ENCODE measurements at regions not wholly inside any gene's neighbourhood (a gene's known extent, or its start where the extent isn't known, plus 50 kb on each side); places are given as distances from the start of the nearest gene placed in this dataset.

DNA sequence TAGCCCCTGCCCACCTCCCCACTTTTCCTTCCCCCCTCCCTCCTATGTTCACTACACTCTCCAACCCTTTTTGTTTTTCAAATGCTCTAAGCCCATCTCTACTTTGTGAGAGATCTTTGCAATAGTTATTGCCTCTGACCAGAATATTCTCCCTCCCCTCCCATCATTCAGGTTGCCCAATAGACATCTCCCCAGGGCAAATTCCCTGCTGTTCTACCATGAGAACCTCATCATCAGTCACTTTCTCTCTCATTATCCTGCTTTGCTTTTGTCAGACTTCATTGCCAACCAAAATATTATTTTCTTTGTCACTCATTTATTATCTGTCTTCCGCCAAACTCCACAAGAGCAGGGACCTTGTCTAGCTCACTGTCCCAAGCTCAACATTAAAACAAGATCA, 268.2 kb upstream of the PPARGC1A start (continued):
- TF ChIP-seq, protein P1, sequence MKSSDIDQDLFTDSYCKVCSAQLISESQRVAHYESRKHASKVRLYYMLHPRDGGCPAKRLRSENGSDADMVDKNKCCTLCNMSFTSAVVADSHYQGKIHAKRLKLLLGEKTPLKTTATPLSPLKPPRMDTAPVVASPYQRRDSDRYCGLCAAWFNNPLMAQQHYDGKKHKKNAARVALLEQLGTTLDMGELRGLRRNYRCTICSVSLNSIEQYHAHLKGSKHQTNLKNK (CRISPR knock-in tag; IDR thresholded peaks at IDR 0.05) = no peak

- Mint-ChIP-seq H3K36me3 (no peaks in the 10 kb centered on the region), H3K27ac (no peak overlapping the region)
- POLR2A ChIA-PET = no interaction called here
Observed at GRCh38 chr4:24150034-24150433, 260.2 kb upstream of the PPARGC1A start.

More at GRCh38 chr4:24150034-24150433, 260.2 kb upstream of the PPARGC1A start:
- Mint-ChIP-seq H3K4me1 (peaks cover 10% of the 10 kb centered on the region), H3K9me3 (no peaks in the 10 kb centered on the region), H3K4me3 (no peak overlapping the region), H3K27me3 (ENCODE audit: low read depth) (peaks cover 8% of the 10 kb centered on the region)
- ATAC-seq = no peak
- CTCF ChIA-PET = no interaction called here
- DNase-seq (ENCODE audit: low spot score) = no peak
- TF ChIP-seq, protein P2, sequence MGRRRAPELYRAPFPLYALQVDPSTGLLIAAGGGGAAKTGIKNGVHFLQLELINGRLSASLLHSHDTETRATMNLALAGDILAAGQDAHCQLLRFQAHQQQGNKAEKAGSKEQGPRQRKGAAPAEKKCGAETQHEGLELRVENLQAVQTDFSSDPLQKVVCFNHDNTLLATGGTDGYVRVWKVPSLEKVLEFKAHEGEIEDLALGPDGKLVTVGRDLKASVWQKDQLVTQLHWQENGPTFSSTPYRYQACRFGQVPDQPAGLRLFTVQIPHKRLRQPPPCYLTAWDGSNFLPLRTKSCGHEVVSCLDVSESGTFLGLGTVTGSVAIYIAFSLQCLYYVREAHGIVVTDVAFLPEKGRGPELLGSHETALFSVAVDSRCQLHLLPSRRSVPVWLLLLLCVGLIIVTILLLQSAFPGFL (CRISPR knock-in tag; IDR thresholded peaks at IDR 0.05; ENCODE audit: borderline replicate concordance) = no peak
- TF ChIP-seq SMAD3 (CRISPR knock-in tag; IDR thresholded peaks at IDR 0.05; ENCODE audit: borderline replicate concordance) = no peak
- no peak for TF ChIP-seq ZNF138 (CRISPR knock-in tag; conservative IDR thresholded peaks at IDR 0.05)
- no peak for TF ChIP-seq CTCF (IDR thresholded peaks at IDR 0.05)
- TF ChIP-seq, protein P3, sequence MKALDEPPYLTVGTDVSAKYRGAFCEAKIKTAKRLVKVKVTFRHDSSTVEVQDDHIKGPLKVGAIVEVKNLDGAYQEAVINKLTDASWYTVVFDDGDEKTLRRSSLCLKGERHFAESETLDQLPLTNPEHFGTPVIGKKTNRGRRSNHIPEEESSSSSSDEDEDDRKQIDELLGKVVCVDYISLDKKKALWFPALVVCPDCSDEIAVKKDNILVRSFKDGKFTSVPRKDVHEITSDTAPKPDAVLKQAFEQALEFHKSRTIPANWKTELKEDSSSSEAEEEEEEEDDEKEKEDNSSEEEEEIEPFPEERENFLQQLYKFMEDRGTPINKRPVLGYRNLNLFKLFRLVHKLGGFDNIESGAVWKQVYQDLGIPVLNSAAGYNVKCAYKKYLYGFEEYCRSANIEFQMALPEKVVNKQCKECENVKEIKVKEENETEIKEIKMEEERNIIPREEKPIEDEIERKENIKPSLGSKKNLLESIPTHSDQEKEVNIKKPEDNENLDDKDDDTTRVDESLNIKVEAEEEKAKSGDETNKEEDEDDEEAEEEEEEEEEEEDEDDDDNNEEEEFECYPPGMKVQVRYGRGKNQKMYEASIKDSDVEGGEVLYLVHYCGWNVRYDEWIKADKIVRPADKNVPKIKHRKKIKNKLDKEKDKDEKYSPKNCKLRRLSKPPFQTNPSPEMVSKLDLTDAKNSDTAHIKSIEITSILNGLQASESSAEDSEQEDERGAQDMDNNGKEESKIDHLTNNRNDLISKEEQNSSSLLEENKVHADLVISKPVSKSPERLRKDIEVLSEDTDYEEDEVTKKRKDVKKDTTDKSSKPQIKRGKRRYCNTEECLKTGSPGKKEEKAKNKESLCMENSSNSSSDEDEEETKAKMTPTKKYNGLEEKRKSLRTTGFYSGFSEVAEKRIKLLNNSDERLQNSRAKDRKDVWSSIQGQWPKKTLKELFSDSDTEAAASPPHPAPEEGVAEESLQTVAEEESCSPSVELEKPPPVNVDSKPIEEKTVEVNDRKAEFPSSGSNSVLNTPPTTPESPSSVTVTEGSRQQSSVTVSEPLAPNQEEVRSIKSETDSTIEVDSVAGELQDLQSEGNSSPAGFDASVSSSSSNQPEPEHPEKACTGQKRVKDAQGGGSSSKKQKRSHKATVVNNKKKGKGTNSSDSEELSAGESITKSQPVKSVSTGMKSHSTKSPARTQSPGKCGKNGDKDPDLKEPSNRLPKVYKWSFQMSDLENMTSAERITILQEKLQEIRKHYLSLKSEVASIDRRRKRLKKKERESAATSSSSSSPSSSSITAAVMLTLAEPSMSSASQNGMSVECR (CRISPR knock-in tag; IDR thresholded peaks at IDR 0.05; ENCODE audit: borderline replicate concordance) = no peak
- TF ChIP-seq ZNF263 (CRISPR knock-in tag; IDR thresholded peaks at IDR 0.05; ENCODE audit: low read depth) = no peak
- TF ChIP-seq PRRX2 (CRISPR knock-in tag; IDR thresholded peaks at IDR 0.05) = no peak
- no peak for TF ChIP-seq FOXJ3 (CRISPR knock-in tag; IDR thresholded peaks at IDR 0.05; ENCODE audit: borderline replicate concordance)
- TF ChIP-seq, protein P4, sequence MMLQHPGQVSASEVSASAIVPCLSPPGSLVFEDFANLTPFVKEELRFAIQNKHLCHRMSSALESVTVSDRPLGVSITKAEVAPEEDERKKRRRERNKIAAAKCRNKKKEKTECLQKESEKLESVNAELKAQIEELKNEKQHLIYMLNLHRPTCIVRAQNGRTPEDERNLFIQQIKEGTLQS (CRISPR knock-in tag; conservative IDR thresholded peaks at IDR 0.05) = no peak
- no peak for TF ChIP-seq GTF2I (CRISPR knock-in tag; conservative IDR thresholded peaks at IDR 0.05)
- no peak for TF ChIP-seq IRF2 (CRISPR knock-in tag; IDR thresholded peaks at IDR 0.05; ENCODE audit: borderline replicate concordance, low read depth)
- no peak for TF ChIP-seq ZSCAN18 (CRISPR knock-in tag; IDR thresholded peaks at IDR 0.05)
- no peak for TF ChIP-seq PRDM15 (CRISPR knock-in tag; IDR thresholded peaks at IDR 0.05)
- TF ChIP-seq, protein P5, sequence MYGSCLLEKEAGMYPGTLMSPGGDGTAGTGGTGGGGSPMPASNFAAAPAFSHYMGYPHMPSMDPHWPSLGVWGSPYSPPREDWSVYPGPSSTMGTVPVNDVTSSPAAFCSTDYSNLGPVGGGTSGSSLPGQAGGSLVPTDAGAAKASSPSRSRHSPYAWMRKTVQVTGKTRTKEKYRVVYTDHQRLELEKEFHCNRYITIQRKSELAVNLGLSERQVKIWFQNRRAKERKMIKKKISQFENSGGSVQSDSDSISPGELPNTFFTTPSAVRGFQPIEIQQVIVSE (CRISPR knock-in tag; IDR thresholded peaks at IDR 0.05; ENCODE audit: borderline replicate concordance) = no peak
- no peak for TF ChIP-seq ZNF317 (CRISPR knock-in tag; IDR thresholded peaks at IDR 0.05; ENCODE audit: borderline replicate concordance, low read depth)
